Germinal center (tissue), 1 donor: ENCODE measurements at regions not wholly inside any gene's neighbourhood (a gene's known extent, or its start where the extent isn't known, plus 50 kb on each side); places are given as distances from the start of the nearest gene placed in this dataset.

Experiments used
- DNase-seq: peaks from one replicate; pipeline ENCODE4 v3.0.0; 2012; ENCODE audit warnings: mixed read lengths, low spot score

DNA sequence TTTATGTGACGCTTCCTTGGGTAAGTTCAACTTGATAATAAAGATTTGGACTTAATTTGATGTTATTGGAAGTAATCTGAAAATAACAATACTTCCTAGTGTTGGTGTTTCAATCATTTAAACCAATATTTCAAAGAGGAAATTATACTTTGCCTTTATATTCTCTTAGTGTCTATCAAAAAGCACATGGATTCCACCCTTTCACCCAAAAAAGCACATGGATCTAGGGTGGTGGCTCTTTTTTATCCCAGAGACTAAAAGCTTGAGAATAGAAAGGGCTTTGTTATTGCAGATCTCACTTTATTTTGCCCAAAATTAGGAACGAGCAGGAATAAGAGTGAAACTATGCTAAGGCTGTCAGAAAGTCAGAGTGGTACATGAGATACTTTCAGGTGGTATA, 75.1 kb upstream of the RASGEF1B start:
- no peak for DNase-seq

DNA sequence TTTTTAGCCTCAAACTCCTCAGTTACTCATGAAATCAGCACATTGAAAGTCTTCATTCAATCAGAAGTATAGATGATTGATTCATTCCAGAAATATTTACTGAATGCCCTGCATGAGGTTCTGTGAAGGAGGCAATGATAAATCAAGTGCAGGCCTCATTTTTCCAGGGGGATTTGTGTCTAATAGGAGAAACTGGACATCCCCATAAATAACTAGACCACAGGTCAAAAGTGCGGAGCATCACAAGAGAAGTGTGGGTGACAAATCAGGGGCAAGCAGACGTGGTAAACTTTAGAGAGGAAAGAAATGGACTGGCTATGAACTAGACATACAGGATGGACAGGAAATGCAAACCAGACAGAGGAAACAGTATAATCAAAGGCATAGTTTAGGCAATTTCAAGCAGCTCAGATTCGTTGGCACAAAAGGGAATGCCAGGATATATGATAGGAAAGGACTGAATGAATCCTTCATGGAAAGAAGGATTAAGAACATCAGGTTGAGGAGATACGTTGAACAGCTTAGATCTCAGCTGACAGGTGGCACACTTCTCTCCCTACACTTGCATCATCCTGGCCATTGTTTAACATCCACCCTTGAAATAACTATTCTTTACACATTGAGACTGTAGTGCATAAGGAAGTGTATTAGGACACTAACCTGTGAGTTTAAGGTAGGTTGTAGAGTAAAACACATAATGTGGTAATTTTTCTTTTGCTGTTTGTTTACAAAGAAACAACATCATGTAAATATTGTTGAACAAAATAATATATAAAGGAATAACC, 69.6 kb upstream of the RASGEF1B start:
- DNase-seq: no peak

DNA sequence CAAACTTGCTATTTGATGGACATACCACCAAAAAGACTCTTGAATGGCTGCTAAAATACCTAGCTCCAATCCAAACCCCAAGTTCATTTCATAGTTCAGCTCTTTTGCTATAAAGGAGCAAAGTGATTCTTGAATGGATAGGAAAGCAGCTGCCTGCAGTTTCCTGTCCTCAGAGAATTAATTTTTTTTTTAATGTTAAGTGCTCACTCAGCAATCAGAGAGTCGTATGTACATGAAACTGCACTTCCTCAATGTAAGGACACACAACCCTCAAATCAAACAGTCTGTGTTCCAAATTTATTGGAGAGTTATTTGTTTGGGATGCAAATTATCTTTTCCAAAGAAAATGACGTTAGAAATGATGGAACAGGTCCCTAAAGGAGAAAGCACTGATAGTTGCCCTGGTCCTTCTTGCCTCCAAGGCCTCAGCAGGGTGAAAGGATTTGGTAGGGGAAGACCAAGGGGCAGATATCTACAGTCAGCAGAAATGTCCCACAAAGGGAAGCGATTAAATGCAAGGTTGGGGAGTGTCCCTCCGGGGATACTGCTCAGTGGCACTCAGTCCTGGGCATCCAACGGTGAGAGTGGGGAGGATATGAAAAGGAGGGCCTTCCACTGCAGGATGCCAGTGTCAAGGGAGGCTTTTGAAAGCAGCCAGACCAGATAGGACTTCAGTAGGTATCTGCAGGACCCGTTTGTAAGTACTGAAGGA, 67.2 kb upstream of the RASGEF1B start:
- no peak for DNase-seq

DNA sequence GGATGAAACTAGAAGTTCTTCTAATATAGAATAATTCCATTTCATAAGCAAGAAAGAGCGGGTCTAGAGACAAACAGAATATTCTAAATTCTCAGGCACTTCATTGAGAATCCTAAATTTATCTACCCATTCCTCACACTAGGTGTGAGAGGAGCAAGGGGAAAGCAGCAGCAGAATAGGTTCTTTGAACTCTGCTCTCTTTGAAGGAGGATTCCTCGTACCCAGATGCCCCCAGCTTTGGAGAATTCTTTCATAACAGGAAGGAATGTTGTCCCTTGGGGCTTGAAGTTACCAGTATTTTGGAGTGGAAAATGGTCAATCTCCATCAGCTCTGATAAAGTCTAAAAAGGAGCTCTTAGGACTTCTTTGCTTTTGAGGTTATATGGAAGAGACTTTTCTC, 59.7 kb upstream of the RASGEF1B start:
- no peak for DNase-seq

DNA sequence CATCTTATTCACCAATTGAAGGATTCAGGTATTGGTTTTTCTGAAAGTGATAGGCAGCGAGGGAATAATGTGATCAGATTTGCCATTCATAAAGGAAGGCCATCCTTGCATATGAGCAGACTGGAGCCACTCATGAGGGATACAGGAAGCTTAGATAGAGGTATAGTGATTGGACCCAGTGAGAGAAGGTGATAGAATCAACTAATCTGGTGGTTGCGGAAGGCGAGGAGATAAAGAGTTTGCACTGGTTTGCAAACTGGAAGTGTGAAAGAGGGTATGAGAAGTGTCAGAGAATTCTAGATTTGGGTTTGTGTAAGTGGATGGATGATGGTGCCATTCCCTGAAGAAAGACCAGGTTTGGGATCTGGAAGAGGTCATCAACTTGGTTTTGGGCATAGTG, 57.3 kb upstream of the RASGEF1B start:
- DNase-seq: no peak

DNA sequence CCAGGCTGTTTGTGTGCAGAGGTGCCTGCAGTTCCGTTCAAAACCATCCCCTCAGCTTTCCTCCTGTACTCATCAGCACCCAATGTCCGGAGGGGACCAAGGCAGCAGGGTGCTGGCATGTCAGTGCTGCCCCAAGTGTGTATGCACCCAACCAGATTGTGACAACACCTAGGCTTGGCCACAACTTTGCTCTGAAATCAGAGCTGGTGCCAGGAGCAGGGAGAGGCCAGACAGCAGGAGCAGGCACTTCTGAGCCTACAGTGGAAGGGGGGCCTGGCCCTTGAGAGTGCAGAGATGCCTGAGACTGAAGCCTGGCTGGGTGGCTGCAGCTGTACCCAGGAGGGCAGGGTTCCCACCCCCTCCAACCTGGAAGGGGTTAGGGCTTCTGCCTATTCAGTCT, 56.5 kb upstream of the RASGEF1B start:
- no peak for DNase-seq

DNA sequence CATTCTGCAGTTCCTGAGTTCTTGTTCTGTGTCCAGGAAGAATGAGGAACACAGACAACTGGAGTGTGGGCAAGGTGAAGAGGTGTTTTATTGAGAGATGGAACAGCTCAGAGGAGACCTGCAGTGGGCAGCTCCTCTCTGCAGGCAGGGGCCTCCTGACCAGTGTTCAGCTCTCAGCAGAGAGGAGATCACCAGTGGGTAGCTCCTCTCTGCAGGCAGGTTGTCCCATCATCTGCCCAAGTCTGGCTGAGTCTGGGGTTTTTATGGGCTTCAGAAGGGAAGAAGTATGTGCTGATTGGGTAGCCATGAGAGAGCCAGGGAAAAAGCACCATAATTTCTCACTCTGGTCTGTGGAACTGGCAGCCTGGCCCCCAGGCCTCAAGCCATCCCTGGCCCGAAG, 56.0 kb upstream of the RASGEF1B start:
- DNase-seq: no peak

DNA sequence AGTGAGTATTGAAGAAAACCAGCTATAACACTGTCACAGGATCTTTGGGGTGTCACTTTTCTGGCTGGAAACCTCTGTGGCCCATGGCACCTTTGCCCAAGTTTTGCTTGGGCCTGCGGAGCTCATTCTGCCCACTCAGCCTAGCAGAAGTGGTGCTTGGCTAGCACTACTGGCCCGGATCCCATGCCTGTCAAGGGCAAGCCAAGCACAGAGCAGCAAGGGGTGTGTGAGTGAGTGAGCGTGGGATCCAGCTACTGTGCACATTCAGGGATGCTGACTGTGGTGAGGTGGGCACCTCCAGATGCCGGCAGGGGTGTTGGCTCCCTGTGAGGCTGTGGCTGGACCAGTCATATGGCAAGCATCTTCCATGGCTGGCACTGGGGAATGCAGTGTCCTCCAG, 55.4 kb upstream of the RASGEF1B start:
- no peak for DNase-seq

DNA sequence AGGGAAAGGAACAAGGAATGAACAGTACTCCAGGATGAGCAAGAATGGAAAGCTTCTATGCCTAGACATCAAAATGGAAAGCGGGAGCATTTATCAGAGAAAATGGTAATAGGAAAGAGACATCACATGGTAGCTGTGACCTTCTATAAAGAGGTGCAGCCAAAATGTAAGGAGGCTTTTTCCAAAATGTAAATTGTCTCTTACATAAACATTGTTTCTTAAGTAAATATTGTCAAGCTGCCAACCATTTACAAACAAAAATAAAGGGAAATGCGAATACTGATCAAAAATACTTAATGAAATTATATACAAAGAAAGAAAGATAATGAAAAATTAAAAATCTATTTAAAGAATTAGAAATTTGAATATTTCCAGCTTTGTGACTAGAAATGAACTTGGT, 55.0 kb upstream of the RASGEF1B start:
- DNase-seq: no peak

DNA sequence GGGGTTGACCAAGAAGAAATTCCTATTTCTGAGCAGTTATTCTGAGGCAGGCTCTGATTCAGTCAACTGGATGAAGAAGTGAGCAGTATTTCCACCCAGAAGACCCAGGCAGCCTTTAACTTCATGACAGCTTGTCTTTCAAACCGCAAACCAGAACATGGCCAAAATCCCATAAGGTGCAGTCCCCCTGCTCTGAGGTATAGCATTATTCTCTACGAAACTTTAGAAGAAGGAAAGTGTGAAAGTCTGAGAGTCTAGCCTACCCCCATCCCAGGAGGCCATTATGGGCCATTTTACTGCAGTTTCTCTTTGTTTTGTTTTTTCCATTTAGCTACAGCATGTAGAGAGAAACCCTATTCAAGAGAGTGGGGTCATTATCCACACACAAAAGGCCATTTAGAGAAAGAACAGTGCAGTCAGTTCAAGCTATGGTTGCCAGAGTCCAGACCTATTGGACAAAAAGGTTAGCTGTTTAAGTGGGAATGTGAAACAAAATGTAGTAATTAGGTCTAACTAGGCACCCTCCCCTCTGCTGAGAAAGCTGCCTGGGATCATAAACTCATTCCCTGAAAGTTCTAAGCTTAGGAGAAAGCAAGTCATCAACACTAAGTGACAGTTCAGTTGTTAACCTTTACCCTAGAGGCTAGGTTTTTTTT, 52.1 kb upstream of the RASGEF1B start:
- no peak for DNase-seq

DNA sequence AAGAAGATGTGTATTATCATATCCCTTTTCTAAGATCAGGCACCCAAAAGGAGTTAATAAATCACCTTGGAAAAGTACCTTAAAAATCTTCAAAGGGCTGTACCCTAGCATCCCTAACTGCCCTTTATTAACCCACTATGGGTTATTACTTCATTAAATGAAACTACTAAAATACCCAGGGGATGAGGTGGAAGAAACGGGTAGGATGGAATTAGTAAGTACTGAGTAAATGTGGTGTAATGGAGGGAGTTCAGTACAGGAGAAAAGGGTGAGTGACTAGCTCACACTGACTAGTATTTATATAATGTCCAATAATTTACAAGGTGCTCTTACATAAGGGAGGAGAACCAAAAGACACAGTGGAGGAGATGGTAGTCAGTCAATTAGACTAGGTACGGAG, 51.0 kb upstream of the RASGEF1B start:
- DNase-seq: no peak

DNA sequence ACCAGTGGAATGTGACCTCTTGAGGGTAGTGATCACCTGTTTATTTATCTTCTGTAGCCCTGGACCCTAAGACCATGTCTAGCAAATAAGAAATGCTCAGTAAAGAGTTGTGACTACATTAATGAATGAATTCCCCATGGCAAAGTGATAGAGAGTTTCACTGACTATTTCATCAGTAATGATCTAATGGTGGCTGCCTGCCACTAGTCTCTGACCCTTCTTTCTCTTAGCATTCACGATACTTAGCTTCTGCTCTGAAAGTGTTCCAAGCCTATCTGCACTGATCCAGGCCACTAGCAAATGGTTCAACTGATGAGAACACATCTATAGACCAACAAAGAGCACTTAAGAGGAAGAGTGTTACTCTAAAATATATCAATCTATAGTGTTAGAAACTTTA, 50.0 kb upstream of the RASGEF1B start:
- DNase-seq: no peak
